ENCODE measurements at regions not wholly inside any gene's neighbourhood (a gene's known extent, or its start where the extent isn't known, plus 50 kb on each side); places are given as distances from the start of the nearest gene placed in this dataset.
A peak's percentile ranks its signal among the peaks of the same experiment; 100 is the strongest.

DNA sequence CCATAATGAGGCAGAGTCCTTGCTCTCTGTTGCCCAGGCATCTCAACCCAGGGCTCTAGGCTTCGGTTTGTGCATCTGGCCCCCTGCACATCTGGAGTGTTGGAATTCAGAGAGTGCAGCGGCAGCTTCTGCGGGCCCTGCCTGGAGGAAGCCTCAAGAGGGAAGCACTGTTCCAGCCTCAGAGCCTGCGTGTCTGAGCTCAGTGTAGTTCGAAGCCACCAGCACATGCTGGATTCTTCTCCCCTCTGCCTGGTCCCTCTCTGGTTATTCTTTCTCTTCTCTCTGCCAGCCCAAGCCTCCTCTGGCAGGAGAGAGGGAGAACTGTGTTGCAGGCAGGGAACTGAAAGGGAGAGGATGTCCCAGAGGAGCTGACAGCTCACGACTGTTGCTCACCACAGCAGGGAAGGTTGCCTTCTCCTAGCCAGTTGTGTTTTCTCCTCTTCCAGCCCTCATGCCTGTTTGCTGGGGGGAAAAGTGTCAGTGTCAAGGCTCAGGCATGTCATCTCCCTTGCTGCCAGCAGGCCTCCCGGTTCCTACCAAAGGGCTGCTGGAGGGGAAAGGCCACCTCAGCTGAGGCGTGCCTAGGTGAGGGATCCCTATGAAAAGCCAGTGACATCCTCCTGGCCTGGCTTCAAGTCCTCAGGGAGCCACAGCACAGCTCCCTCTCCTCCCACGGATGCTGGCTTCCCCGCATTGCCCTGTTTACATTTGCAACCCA is 126.0 kb upstream of the LRFN2 start (continued):
- TF ChIP-seq, protein P1, sequence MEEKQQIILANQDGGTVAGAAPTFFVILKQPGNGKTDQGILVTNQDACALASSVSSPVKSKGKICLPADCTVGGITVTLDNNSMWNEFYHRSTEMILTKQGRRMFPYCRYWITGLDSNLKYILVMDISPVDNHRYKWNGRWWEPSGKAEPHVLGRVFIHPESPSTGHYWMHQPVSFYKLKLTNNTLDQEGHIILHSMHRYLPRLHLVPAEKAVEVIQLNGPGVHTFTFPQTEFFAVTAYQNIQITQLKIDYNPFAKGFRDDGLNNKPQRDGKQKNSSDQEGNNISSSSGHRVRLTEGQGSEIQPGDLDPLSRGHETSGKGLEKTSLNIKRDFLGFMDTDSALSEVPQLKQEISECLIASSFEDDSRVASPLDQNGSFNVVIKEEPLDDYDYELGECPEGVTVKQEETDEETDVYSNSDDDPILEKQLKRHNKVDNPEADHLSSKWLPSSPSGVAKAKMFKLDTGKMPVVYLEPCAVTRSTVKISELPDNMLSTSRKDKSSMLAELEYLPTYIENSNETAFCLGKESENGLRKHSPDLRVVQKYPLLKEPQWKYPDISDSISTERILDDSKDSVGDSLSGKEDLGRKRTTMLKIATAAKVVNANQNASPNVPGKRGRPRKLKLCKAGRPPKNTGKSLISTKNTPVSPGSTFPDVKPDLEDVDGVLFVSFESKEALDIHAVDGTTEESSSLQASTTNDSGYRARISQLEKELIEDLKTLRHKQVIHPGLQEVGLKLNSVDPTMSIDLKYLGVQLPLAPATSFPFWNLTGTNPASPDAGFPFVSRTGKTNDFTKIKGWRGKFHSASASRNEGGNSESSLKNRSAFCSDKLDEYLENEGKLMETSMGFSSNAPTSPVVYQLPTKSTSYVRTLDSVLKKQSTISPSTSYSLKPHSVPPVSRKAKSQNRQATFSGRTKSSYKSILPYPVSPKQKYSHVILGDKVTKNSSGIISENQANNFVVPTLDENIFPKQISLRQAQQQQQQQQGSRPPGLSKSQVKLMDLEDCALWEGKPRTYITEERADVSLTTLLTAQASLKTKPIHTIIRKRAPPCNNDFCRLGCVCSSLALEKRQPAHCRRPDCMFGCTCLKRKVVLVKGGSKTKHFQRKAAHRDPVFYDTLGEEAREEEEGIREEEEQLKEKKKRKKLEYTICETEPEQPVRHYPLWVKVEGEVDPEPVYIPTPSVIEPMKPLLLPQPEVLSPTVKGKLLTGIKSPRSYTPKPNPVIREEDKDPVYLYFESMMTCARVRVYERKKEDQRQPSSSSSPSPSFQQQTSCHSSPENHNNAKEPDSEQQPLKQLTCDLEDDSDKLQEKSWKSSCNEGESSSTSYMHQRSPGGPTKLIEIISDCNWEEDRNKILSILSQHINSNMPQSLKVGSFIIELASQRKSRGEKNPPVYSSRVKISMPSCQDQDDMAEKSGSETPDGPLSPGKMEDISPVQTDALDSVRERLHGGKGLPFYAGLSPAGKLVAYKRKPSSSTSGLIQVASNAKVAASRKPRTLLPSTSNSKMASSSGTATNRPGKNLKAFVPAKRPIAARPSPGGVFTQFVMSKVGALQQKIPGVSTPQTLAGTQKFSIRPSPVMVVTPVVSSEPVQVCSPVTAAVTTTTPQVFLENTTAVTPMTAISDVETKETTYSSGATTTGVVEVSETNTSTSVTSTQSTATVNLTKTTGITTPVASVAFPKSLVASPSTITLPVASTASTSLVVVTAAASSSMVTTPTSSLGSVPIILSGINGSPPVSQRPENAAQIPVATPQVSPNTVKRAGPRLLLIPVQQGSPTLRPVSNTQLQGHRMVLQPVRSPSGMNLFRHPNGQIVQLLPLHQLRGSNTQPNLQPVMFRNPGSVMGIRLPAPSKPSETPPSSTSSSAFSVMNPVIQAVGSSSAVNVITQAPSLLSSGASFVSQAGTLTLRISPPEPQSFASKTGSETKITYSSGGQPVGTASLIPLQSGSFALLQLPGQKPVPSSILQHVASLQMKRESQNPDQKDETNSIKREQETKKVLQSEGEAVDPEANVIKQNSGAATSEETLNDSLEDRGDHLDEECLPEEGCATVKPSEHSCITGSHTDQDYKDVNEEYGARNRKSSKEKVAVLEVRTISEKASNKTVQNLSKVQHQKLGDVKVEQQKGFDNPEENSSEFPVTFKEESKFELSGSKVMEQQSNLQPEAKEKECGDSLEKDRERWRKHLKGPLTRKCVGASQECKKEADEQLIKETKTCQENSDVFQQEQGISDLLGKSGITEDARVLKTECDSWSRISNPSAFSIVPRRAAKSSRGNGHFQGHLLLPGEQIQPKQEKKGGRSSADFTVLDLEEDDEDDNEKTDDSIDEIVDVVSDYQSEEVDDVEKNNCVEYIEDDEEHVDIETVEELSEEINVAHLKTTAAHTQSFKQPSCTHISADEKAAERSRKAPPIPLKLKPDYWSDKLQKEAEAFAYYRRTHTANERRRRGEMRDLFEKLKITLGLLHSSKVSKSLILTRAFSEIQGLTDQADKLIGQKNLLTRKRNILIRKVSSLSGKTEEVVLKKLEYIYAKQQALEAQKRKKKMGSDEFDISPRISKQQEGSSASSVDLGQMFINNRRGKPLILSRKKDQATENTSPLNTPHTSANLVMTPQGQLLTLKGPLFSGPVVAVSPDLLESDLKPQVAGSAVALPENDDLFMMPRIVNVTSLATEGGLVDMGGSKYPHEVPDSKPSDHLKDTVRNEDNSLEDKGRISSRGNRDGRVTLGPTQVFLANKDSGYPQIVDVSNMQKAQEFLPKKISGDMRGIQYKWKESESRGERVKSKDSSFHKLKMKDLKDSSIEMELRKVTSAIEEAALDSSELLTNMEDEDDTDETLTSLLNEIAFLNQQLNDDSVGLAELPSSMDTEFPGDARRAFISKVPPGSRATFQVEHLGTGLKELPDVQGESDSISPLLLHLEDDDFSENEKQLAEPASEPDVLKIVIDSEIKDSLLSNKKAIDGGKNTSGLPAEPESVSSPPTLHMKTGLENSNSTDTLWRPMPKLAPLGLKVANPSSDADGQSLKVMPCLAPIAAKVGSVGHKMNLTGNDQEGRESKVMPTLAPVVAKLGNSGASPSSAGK (IDR thresholded peaks at IDR 0.05): peak; percentile 65
- TF ChIP-seq ZNF551 (CRISPR knock-in tag; IDR thresholded peaks at IDR 0.05) (no peak), RAD21 (CRISPR knock-in tag; conservative IDR thresholded peaks at IDR 0.05 in 1 of 2, IDR thresholded peaks at IDR 0.05 in 1 of 2) (peak; percentile 27 to 41; a peak in 2 of 4 replicates), NUFIP1 (IDR thresholded peaks at IDR 0.05; ENCODE audit: partially characterized antibody) (no peak), SMAD2 (IDR thresholded peaks at IDR 0.05; ENCODE audit: low read depth, low read length) (no peak)
- TF ChIP-seq, protein P2, sequence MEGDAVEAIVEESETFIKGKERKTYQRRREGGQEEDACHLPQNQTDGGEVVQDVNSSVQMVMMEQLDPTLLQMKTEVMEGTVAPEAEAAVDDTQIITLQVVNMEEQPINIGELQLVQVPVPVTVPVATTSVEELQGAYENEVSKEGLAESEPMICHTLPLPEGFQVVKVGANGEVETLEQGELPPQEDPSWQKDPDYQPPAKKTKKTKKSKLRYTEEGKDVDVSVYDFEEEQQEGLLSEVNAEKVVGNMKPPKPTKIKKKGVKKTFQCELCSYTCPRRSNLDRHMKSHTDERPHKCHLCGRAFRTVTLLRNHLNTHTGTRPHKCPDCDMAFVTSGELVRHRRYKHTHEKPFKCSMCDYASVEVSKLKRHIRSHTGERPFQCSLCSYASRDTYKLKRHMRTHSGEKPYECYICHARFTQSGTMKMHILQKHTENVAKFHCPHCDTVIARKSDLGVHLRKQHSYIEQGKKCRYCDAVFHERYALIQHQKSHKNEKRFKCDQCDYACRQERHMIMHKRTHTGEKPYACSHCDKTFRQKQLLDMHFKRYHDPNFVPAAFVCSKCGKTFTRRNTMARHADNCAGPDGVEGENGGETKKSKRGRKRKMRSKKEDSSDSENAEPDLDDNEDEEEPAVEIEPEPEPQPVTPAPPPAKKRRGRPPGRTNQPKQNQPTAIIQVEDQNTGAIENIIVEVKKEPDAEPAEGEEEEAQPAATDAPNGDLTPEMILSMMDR (IDR thresholded peaks at IDR 0.05 in 2 of 3, conservative IDR thresholded peaks at IDR 0.05 in 1 of 3; ENCODE audit: insufficient read depth in 2 of 3, low read depth in 1 of 3, low read length in 3 of 3): peak in 2 of 3 experiments; percentile 47 to 58; a peak in 2 of 6 replicates
